ENCODE measurements at regions not wholly inside any gene's neighbourhood (a gene's known extent, or its start where the extent isn't known, plus 50 kb on each side); places are given as distances from the start of the nearest gene placed in this dataset.
"Not testable (repeated sequence)": the region's sequence is repeated elsewhere in the genome, so short reads cannot be mapped to it uniquely, and the experiment has no call there.

GRCh38 chr16:15235140-15235539 lies 141.1 kb upstream of the RRN3 start:
- H3K27me3 Mint-ChIP-seq (ENCODE audit: low read depth); DNase-seq: not testable (repeated sequence)

GRCh38 chr16:15234702-15235101 lies 140.6 kb upstream of the RRN3 start:
- not testable (repeated sequence) for H3K9me3 ChIP-seq (ENCODE audit: control insufficient read depth, low read depth, low read length); H3K4me1 ChIP-seq (ENCODE audit: insufficient read depth, low read length); H3K23me2 ChIP-seq (ENCODE audit: insufficient read length, low read depth, low read length, poor library complexity, severe bottlenecking); H3K14ac ChIP-seq (ENCODE audit: insufficient read depth, low read length); H3K23ac ChIP-seq (ENCODE audit: insufficient read length, low read depth, low read length); DNase-seq; H3K4me1 Mint-ChIP-seq; H3K9me3 Mint-ChIP-seq; H3K4me3 Mint-ChIP-seq; H3K79me2 ChIP-seq (ENCODE audit: insufficient read depth, low read length); H2BK5ac ChIP-seq (ENCODE audit: insufficient read length, low read length); H3K27ac ChIP-seq (ENCODE audit: insufficient read length, low read depth, low read length); H2AFZ ChIP-seq (ENCODE audit: low read length); H3T11ph ChIP-seq (ENCODE audit: low read length); H4K91ac ChIP-seq (ENCODE audit: insufficient read length, low read depth, low read length); H3K27me3 ChIP-seq (ENCODE audit: insufficient read depth, low read length); H3K4ac ChIP-seq (ENCODE audit: low read depth, low read length); H2BK12ac ChIP-seq (ENCODE audit: insufficient read length, low read depth, low read length); H3K79me1 ChIP-seq (ENCODE audit: insufficient read depth, low read depth, low read length, poor library complexity, severe bottlenecking); H2AK5ac ChIP-seq (ENCODE audit: insufficient read length, low read length); H3K36me3 Mint-ChIP-seq (ENCODE audit: insufficient read depth in 1 of 3, low read depth in 3 of 3); H4K5ac ChIP-seq (ENCODE audit: insufficient read length, low read depth, low read length); H3K9ac ChIP-seq (ENCODE audit: extremely low read depth, insufficient read length, low read length); H2BK15ac ChIP-seq (ENCODE audit: low read depth, low read length); H3K56ac ChIP-seq (ENCODE audit: insufficient read length, low read depth, low read length); H4K20me1 ChIP-seq (ENCODE audit: control insufficient read depth, insufficient read depth, insufficient read length); H2BK120ac ChIP-seq (ENCODE audit: low read depth, low read length, poor library complexity, severe bottlenecking); H3K27me3 Mint-ChIP-seq (ENCODE audit: low read depth); H3K4me2 ChIP-seq (ENCODE audit: insufficient read depth, insufficient read length, low read length); H3K27ac Mint-ChIP-seq; H3K18ac ChIP-seq (ENCODE audit: insufficient read length, low read depth, low read length); H4K8ac ChIP-seq (replicated peaks; ENCODE audit: insufficient read length, low read depth, low read length); H2BK20ac ChIP-seq (ENCODE audit: low read depth, low read length, poor library complexity, severe bottlenecking)
- no CpG with 5 or more reads among the region's 9 CpGs for WGBS (ENCODE audit: extremely low coverage, insufficient read length, low lambda C conversion rate)

More at GRCh38 chr16:15235140-15235539, 141.1 kb upstream of the RRN3 start:
- H3K56ac ChIP-seq (ENCODE audit: insufficient read length, low read depth, low read length); H4K8ac ChIP-seq (replicated peaks; ENCODE audit: insufficient read length, low read depth, low read length); H2BK12ac ChIP-seq (ENCODE audit: insufficient read length, low read depth, low read length); H3K4me1 ChIP-seq (ENCODE audit: insufficient read depth, low read length); H3T11ph ChIP-seq (ENCODE audit: low read length); H4K5ac ChIP-seq (ENCODE audit: insufficient read length, low read depth, low read length); H2BK120ac ChIP-seq (ENCODE audit: low read depth, low read length, poor library complexity, severe bottlenecking); H3K27ac ChIP-seq (ENCODE audit: insufficient read length, low read depth, low read length); H3K4me2 ChIP-seq (ENCODE audit: insufficient read depth, insufficient read length, low read length); H3K9me3 Mint-ChIP-seq; H3K23me2 ChIP-seq (ENCODE audit: insufficient read length, low read depth, low read length, poor library complexity, severe bottlenecking); H3K9me3 ChIP-seq (ENCODE audit: control insufficient read depth, low read depth, low read length); H3K79me1 ChIP-seq (ENCODE audit: insufficient read depth, low read depth, low read length, poor library complexity, severe bottlenecking); H3K36me3 Mint-ChIP-seq (ENCODE audit: insufficient read depth in 1 of 3, low read depth in 3 of 3); H2AFZ ChIP-seq (ENCODE audit: low read length); H4K91ac ChIP-seq (ENCODE audit: insufficient read length, low read depth, low read length); H4K20me1 ChIP-seq (ENCODE audit: control insufficient read depth, insufficient read depth, insufficient read length); H2BK5ac ChIP-seq (ENCODE audit: insufficient read length, low read length); H3K79me2 ChIP-seq (ENCODE audit: insufficient read depth, low read length); H3K9ac ChIP-seq (ENCODE audit: extremely low read depth, insufficient read length, low read length); H3K18ac ChIP-seq (ENCODE audit: insufficient read length, low read depth, low read length); H3K4ac ChIP-seq (ENCODE audit: low read depth, low read length); H3K4me1 Mint-ChIP-seq; H3K27ac Mint-ChIP-seq; H2BK20ac ChIP-seq (ENCODE audit: low read depth, low read length, poor library complexity, severe bottlenecking); H2BK15ac ChIP-seq (ENCODE audit: low read depth, low read length); H2AK5ac ChIP-seq (ENCODE audit: insufficient read length, low read length); H3K27me3 ChIP-seq (ENCODE audit: insufficient read depth, low read length); H3K4me3 Mint-ChIP-seq; H3K23ac ChIP-seq (ENCODE audit: insufficient read length, low read depth, low read length); H3K14ac ChIP-seq (ENCODE audit: insufficient read depth, low read length): not testable (repeated sequence)
- peak; percentile 24; the same call in 1 of the 3 replicates for TF ChIP-seq CTCF (conservative IDR thresholded peaks at IDR 0.05)
- no CpG with 5 or more reads among the region's 5 CpGs for WGBS (ENCODE audit: extremely low coverage, insufficient read length, low lambda C conversion rate)
